CD4-positive, alpha-beta memory T cell (primary cell): ENCODE measurements at regions not wholly inside any gene's neighbourhood (a gene's known extent, or its start where the extent isn't known, plus 50 kb on each side); places are given as distances from the start of the nearest gene placed in this dataset.

ENCODE experiments used
- CTCF ChIA-PET: fragments of 350-600 bp; sonication (Branson Sonifier 250); formaldehyde crosslinking; loops from one replicate; lab custom pipeline; 2021; ENCODE audit warnings: inconsistent platforms; ENCODE audit not compliant: partially characterized antibody; lab: Charles Lee
- POLR2A ChIA-PET: fragments of 350-600 bp; sonication (Branson Sonifier 250); formaldehyde crosslinking; loops from one replicate; lab custom pipeline; 2021; ENCODE audit not compliant: partially characterized antibody; lab: Charles Lee
- DNase-seq, 5 donors: peaks; one replicate each; pipeline versions ENCODE4 v3.0.0 to v3.0.0-alpha.2; 2020 to 2022; ENCODE audit warnings: mixed read lengths in 1 of 5
- H3K27ac ChIP-seq: one replicate; pipeline ENCODE4 v1.7.0; 2013; ENCODE audit warnings: low read depth, low read length
- H3K27me3 ChIP-seq: 2 replicates; pipeline ENCODE4 v1.7.0; 2013; ENCODE audit warnings: mild to moderate bottlenecking, low read length, moderate library complexity; ENCODE audit not compliant: insufficient read depth
- H3K36me3 ChIP-seq: 2 replicates; pipeline ENCODE4 v1.7.0; 2013; ENCODE audit warnings: mild to moderate bottlenecking, low read length, moderate library complexity; ENCODE audit not compliant: insufficient read depth
- H3K4me1 ChIP-seq: 2 replicates; pipeline ENCODE4 v1.7.0; 2013; ENCODE audit warnings: mild to moderate bottlenecking, low read length, moderate library complexity; ENCODE audit not compliant: insufficient read depth
- H3K4me3 ChIP-seq, 2 donors: one replicate each; pipeline ENCODE4 v1.7.0; 2013; ENCODE audit warnings: low read length in 2 of 2, mild to moderate bottlenecking in 1 of 2
- H3K9me3 ChIP-seq, 2 donors: one replicate each; pipeline ENCODE4 v1.7.0; 2013; ENCODE audit warnings: low read length in 2 of 2, control low read depth in 1 of 2; ENCODE audit not compliant: control insufficient read depth in 1 of 2
- H3K27ac Mint-ChIP-seq, 7 donors: one replicate each; pipeline ENCODE4 v1.8.0; 2020 to 2021; ENCODE audit warnings: mixed read lengths in 7 of 7, mild to moderate bottlenecking in 6 of 7, inconsistent platforms in 3 of 7, moderate library complexity in 3 of 7
- H3K27me3 Mint-ChIP-seq, 2 donors: one replicate each; pipeline ENCODE4 v1.8.0; 2020 to 2021; ENCODE audit warnings: mixed read lengths in 2 of 2
- H3K36me3 Mint-ChIP-seq, 2 donors: one replicate each; pipeline ENCODE4 v1.8.0; 2020 to 2021; ENCODE audit warnings: mixed read lengths in 2 of 2, inconsistent platforms in 1 of 2, mild to moderate bottlenecking in 1 of 2
- H3K4me1 Mint-ChIP-seq, 4 donors: one replicate each; pipeline ENCODE4 v1.8.0; 2020 to 2021; ENCODE audit warnings: mixed read lengths in 4 of 4, mild to moderate bottlenecking in 1 of 4
- H3K4me3 Mint-ChIP-seq, 8 donors: one replicate each; pipeline ENCODE4 v1.8.0; 2020 to 2021; ENCODE audit warnings: mixed read lengths in 8 of 8, mild to moderate bottlenecking in 7 of 8, moderate library complexity in 6 of 8, inconsistent platforms in 3 of 8
- H3K9me3 Mint-ChIP-seq, 8 donors: one replicate each; pipeline ENCODE4 v1.8.0; 2020 to 2021; ENCODE audit warnings: mixed read lengths in 8 of 8, mild to moderate bottlenecking in 5 of 8, inconsistent platforms in 3 of 8, moderate library complexity in 1 of 8
- intact Hi-C: fragments of 100-400 bp; cut with micrococcal nuclease; formaldehyde crosslinking; loops from one replicate; pipeline ENCODE4 v1.15.1; 2023

DNA sequence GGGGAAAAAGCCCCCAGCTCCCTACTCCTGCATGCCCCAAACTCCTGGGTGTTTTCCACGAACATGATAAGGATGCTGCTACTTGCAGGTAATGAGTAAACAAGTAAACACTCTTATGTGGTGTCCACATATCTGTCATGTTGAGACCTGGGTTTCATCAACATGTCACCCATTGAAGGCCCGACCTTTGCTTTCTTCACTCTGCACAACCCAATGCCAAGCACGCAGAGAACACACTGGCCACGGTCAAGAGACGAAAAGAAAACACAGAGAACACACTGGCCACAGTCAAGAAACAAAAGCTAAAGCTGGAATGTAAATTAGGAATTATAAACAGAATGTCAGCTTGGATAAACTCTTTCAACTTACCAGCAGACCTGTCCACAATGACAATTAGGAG is 143.1 kb downstream of the TTC32 start:
- peaks cover 0 to 14% of the 10 kb centered on the region in 2 donors for H3K27me3 Mint-ChIP-seq
- POLR2A ChIA-PET: no interaction called here
- H3K27ac ChIP-seq: no peak overlapping the region
- H3K36me3 Mint-ChIP-seq: no peaks in the 10 kb centered on the region
- intact Hi-C loops: no loop called here
- no peak overlapping the region for H3K4me3 ChIP-seq
- CTCF ChIA-PET: no interaction called here
- H3K36me3 ChIP-seq: no peaks in the 10 kb centered on the region
- no peaks in the 10 kb centered on the region for H3K27me3 ChIP-seq
- H3K9me3 ChIP-seq: no peaks in the 10 kb centered on the region
- no peak overlapping the region for H3K4me3 Mint-ChIP-seq
- H3K27ac Mint-ChIP-seq: no peak overlapping the region
- H3K4me1 Mint-ChIP-seq: no peaks in the 10 kb centered on the region
- H3K4me1 ChIP-seq: no peaks in the 10 kb centered on the region
- DNase-seq: no peak
- peaks cover 0 to 3% (median 0%) of the 10 kb centered on the region in 8 donors for H3K9me3 Mint-ChIP-seq

DNA sequence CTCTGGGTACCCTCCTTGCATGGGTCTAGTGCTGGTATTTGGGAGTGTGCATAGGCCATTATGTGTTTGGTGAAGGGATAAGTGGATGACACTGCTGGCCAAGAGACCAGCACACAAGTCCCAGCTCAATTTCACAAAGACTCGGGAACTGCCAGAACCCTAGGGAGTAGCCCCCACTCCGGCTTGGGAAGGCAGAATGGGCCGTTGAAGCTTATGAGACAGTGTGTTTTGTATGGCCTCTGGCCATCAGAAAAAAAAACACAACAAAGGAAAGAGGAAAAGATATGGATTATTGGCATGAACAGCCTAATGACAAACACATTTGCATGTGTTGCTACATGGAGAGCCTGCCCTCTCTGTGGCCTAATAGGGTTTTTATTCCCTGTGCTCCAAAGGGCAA is 144.2 kb downstream of the TTC32 start:
- DNase-seq: no peak
- Mint-ChIP-seq H3K4me1 (no peaks in the 10 kb centered on the region), H3K27ac (no peak overlapping the region), H3K9me3 (peaks cover 0 to 3% (median 0%) of the 10 kb centered on the region in 8 donors), H3K36me3 (no peaks in the 10 kb centered on the region), H3K27me3 (peaks cover 3 to 15% of the 10 kb centered on the region in 2 donors), H3K4me3 (no peak overlapping the region)
- CTCF ChIA-PET: no interaction called here
- Histone ChIP-seq H3K27me3 (no peaks in the 10 kb centered on the region), H3K4me1 (no peaks in the 10 kb centered on the region), H3K27ac (no peak overlapping the region), H3K4me3 (no peak overlapping the region), H3K36me3 (no peaks in the 10 kb centered on the region), H3K9me3 (no peaks in the 10 kb centered on the region)
- POLR2A ChIA-PET: no interaction called here
- intact Hi-C loops: no loop called here

DNA sequence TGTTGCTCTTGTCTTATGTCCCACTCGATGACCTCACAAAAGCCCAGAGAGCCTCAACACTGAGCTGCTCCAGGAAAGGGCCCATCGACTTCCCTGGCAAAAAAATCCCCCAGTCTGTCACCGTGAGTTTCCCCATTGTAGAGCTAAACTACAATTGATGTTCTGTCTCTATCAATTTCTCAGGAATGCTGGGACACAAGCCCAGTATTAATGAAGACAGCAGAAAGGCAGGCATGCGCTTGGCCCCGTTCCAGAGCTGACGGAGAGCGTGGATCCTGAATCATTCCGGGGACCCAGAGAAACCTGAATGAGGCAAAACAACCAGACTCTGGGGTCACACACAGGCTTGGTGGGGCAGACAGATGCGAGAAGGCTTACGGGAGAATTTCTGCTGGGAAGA is 146.9 kb downstream of the TTC32 start:
- no peak for DNase-seq
- Histone ChIP-seq H3K27me3 (no peaks in the 10 kb centered on the region), H3K27ac (no peak overlapping the region), H3K4me3 (no peak overlapping the region), H3K4me1 (no peaks in the 10 kb centered on the region), H3K36me3 (no peaks in the 10 kb centered on the region), H3K9me3 (no peaks in the 10 kb centered on the region)
- Mint-ChIP-seq H3K4me1 (no peaks in the 10 kb centered on the region), H3K9me3 (peaks cover 0 to 3% (median 0%) of the 10 kb centered on the region in 8 donors), H3K36me3 (no peaks in the 10 kb centered on the region), H3K27ac (no peak overlapping the region), H3K4me3 (no peak overlapping the region), H3K27me3 (peaks cover 11 to 18% of the 10 kb centered on the region in 2 donors)
- ChIA-PET POLR2A (no interaction called here), CTCF (no interaction called here)
- intact Hi-C loops: no loop called here

DNA sequence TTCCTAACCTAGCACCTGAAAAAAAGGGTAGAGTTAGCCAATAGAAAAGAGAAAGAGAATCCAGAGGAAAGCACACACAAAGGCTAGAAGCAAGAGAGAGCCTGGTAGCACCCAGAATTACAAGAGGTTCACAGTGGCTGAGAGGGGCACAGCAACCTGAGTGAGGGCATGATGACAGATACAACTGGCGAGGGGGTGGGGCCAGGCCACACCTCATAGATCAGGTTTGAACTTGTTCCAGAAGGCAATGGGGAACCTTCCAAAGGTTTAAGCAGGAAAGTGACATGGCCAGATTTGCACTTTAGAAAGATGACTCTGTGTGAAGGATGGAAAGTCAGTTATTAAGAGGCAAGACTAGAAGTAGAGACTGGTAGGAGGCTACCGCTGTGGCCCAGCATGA is 148.0 kb downstream of the TTC32 start:
- Histone ChIP-seq H3K4me1 (no peaks in the 10 kb centered on the region), H3K4me3 (no peak overlapping the region), H3K27me3 (no peaks in the 10 kb centered on the region), H3K36me3 (no peaks in the 10 kb centered on the region), H3K9me3 (no peaks in the 10 kb centered on the region), H3K27ac (no peak overlapping the region)
- DNase-seq: no peak
- ChIA-PET POLR2A (no interaction called here), CTCF (no interaction called here)
- peaks cover 0 to 2% (median 0%) of the 10 kb centered on the region in 8 donors for H3K9me3 Mint-ChIP-seq
- H3K36me3 Mint-ChIP-seq: no peaks in the 10 kb centered on the region
- no peaks in the 10 kb centered on the region for H3K4me1 Mint-ChIP-seq
- no peak overlapping the region for H3K4me3 Mint-ChIP-seq
- no peak overlapping the region for H3K27ac Mint-ChIP-seq
- H3K27me3 Mint-ChIP-seq: peaks cover 11 to 17% of the 10 kb centered on the region in 2 donors
- intact Hi-C loops: no loop called here

DNA sequence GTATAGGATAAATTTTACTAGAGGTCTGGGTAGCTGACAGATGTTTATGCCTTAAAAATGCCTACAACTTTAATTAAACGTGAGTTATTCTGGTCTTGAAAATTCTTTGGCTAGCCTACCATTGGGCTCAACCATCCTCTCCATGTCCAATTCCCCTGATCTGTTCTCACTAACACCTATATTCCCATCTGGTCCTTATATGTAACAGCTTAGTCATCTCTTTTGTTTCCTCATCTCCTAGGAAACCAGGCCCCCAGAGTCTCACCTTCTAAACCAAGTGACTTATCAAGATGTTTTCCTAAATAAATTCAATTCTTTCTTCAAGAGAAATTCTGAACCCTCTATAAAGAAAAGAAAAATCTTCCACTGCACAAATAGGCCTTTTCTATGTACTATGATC is 148.5 kb downstream of the TTC32 start:
- H3K27me3 ChIP-seq: no peaks in the 10 kb centered on the region
- Mint-ChIP-seq H3K27ac (no peak overlapping the region), H3K9me3 (peaks cover 0 to 2% (median 0%) of the 10 kb centered on the region in 8 donors), H3K4me1 (no peaks in the 10 kb centered on the region), H3K4me3 (no peak overlapping the region), H3K27me3 (peaks cover 11 to 15% of the 10 kb centered on the region in 2 donors), H3K36me3 (no peaks in the 10 kb centered on the region)
- intact Hi-C loops: no loop called here
- no peaks in the 10 kb centered on the region for H3K36me3 ChIP-seq
- POLR2A ChIA-PET: no interaction called here
- H3K9me3 ChIP-seq: no peaks in the 10 kb centered on the region
- CTCF ChIA-PET: no interaction called here
- no peak for DNase-seq
- no peaks in the 10 kb centered on the region for H3K4me1 ChIP-seq
- no peak overlapping the region for H3K4me3 ChIP-seq
- no peak overlapping the region for H3K27ac ChIP-seq

DNA sequence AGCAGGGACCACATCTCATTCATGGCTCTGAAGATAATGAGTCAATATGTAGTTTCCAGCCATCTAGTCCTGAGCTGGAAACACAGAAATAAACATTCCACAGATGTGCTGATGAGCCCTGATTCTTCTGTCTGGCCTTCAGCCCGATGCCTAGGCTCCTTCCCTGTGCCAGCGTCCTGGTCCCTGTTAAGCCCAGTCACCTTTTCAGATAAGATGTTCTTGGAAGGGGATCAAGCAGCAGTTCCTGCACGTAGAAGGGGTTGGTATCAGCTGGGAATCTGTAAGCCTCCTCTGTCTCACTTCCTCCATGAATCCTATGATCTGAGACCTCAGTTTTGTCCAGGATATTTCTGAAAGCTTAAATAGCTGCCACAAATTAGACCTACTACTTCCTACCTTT is 149.3 kb downstream of the TTC32 start:
- DNase-seq: no peak
- H3K27me3 Mint-ChIP-seq: peaks cover 11 to 15% of the 10 kb centered on the region in 2 donors
- Histone ChIP-seq H3K4me1 (no peaks in the 10 kb centered on the region), H3K27ac (no peak overlapping the region), H3K9me3 (no peaks in the 10 kb centered on the region), H3K27me3 (no peaks in the 10 kb centered on the region), H3K4me3 (no peak overlapping the region), H3K36me3 (no peaks in the 10 kb centered on the region)
- intact Hi-C loops: no loop called here
- H3K4me1 Mint-ChIP-seq: no peaks in the 10 kb centered on the region
- CTCF ChIA-PET: no interaction called here
- H3K27ac Mint-ChIP-seq: no peak overlapping the region
- H3K9me3 Mint-ChIP-seq: peaks cover 0 to 2% (median 0%) of the 10 kb centered on the region in 8 donors
- POLR2A ChIA-PET: no interaction called here
- no peak overlapping the region for H3K4me3 Mint-ChIP-seq
- no peaks in the 10 kb centered on the region for H3K36me3 Mint-ChIP-seq

DNA sequence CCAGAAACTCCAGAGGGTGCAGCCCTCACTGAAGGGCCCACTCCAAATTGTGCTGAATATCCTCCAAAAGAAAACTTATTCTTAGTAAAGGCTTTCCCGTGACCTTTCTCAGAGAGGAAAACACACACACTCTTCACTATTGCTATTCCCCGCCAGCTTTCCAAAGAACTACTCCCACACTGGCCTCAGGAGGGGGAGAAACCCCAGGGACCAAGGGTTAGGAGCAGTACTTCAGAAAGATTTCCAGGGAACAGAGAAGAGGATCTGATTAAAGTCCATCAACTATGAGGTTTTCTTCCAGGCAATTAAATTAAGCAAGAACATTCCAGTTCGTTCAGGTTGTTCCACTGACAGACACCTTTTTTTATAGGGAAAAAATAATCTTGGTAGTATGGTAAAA is 150.2 kb downstream of the TTC32 start:
- POLR2A ChIA-PET: no interaction called here

DNA sequence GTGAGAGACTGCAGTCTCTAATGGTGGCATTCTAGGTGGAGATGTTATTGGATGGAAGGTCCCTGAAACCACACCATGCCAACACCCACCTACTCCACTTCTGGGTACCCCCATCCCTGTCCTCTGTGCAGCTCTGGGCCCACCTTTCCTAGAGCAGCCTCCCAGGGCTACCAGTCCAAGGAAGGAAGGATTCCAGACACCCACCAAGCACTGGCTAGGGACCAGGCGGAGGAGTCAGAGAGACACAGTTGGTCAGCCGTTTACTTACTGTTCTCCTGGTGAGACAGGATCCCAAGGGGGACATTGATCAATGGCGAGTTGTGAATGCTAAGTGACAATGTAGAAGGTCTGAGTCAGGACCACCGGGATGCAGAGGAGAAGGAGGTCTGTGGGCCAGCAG is 151.6 kb downstream of the TTC32 start:
- no peaks in the 10 kb centered on the region for H3K36me3 ChIP-seq
- H3K4me1 ChIP-seq: no peaks in the 10 kb centered on the region
- ChIA-PET POLR2A (no interaction called here), CTCF (no interaction called here)
- H3K27ac ChIP-seq: no peak overlapping the region
- Mint-ChIP-seq H3K27ac (no peak overlapping the region), H3K4me1 (no peaks in the 10 kb centered on the region), H3K9me3 (no peaks in the 10 kb centered on the region), H3K36me3 (no peaks in the 10 kb centered on the region), H3K4me3 (no peak overlapping the region), H3K27me3 (peaks cover 11% of the 10 kb centered on the region in 2 donors)
- intact Hi-C loops: no loop called here
- no peak overlapping the region for H3K4me3 ChIP-seq
- DNase-seq: no peak
- no peaks in the 10 kb centered on the region for H3K27me3 ChIP-seq
- H3K9me3 ChIP-seq: no peaks in the 10 kb centered on the region

More for the DNA sequence above, 150.2 kb downstream of the TTC32 start:
- no peaks in the 10 kb centered on the region for H3K9me3 ChIP-seq
- no peak for DNase-seq
- H3K4me3 ChIP-seq: no peak overlapping the region
- Mint-ChIP-seq H3K27me3 (peaks cover 10 to 11% of the 10 kb centered on the region in 2 donors), H3K27ac (no peak overlapping the region), H3K9me3 (no peaks in the 10 kb centered on the region), H3K36me3 (no peaks in the 10 kb centered on the region), H3K4me1 (no peaks in the 10 kb centered on the region), H3K4me3 (no peak overlapping the region)
- CTCF ChIA-PET: no interaction called here
- H3K4me1 ChIP-seq: no peaks in the 10 kb centered on the region
- intact Hi-C loops: no loop called here
- no peak overlapping the region for H3K27ac ChIP-seq
- H3K27me3 ChIP-seq: no peaks in the 10 kb centered on the region
- H3K36me3 ChIP-seq: no peaks in the 10 kb centered on the region
